OCI-LY1 (cell line): ENCODE measurements at regions not wholly inside any gene's neighbourhood (a gene's known extent, or its start where the extent isn't known, plus 50 kb on each side); places are given as distances from the start of the nearest gene placed in this dataset.

ENCODE experiments used
- H2AFZ ChIP-seq: fragments of 200-600 bp; sonication (generic), shearing (Covaris generic); 2 replicates; pipeline ENCODE4 v1.6.0; 2014; ENCODE audit warnings: antibody characterized with exemption, mild to moderate bottlenecking, low read length
- H3F3A ChIP-seq: fragments of 200-600 bp; sonication (generic), shearing (Covaris generic); 2 replicates; pipeline ENCODE4 v1.6.0; 2014; ENCODE audit warnings: mild to moderate bottlenecking, antibody characterized with exemption, low read length, moderate library complexity; ENCODE audit not compliant: insufficient read depth
- H3K27ac ChIP-seq: fragments of 200-600 bp; sonication (generic); 2 replicates; pipeline ENCODE4 v1.5.1; 2014; ENCODE audit warnings: low read length, mixed run types, mild to moderate bottlenecking, low read depth; ENCODE audit not compliant: poor library complexity, severe bottlenecking
- H3K27me3 ChIP-seq: fragments of 200-600 bp; sonication (generic); 2 replicates; pipeline ENCODE4 v1.6.0; 2014; ENCODE audit warnings: antibody characterized with exemption, mild to moderate bottlenecking, low read length, moderate library complexity; ENCODE audit not compliant: insufficient read depth
- H3K36me3 ChIP-seq: fragments of 200-600 bp; sonication (generic); 2 replicates; pipeline ENCODE4 v1.6.1; 2014; ENCODE audit warnings: mild to moderate bottlenecking, antibody characterized with exemption, low read length, moderate library complexity, mixed read lengths; ENCODE audit not compliant: insufficient read depth
- H3K4me1 ChIP-seq: fragments of 200-600 bp; sonication (generic); 2 replicates; pipeline ENCODE4 v1.5.1; 2014; ENCODE audit warnings: mild to moderate bottlenecking, low read length, moderate library complexity; ENCODE audit not compliant: insufficient read depth, severe bottlenecking
- H3K4me2 ChIP-seq: fragments of 200-600 bp; sonication (generic), shearing (Covaris generic); 2 replicates; pipeline ENCODE4 v1.6.1; 2014; ENCODE audit warnings: low read length
- H3K4me3 ChIP-seq: fragments of 200-600 bp; sonication (generic); 2 replicates; pipeline ENCODE4 v1.5.1; 2014; ENCODE audit warnings: low read length, low read depth, mild to moderate bottlenecking, mixed read lengths; ENCODE audit not compliant: poor library complexity, severe bottlenecking
- H3K79me2 ChIP-seq: fragments of 200-600 bp; shearing (Covaris generic); 2 replicates; pipeline ENCODE4 v1.6.1; 2016; ENCODE audit warnings: mixed run types, low read length, mixed read lengths; ENCODE audit not compliant: insufficient read depth
- H3K9ac ChIP-seq: fragments of 200-600 bp; sonication (generic), shearing (Covaris generic); 2 replicates; pipeline ENCODE4 v1.6.1; 2014; ENCODE audit warnings: mild to moderate bottlenecking, low read length, mixed read lengths
- H3K9me2 ChIP-seq: fragments of 200-600 bp; sonication (generic), shearing (Covaris generic); 2 replicates; pipeline ENCODE4 v1.6.1; 2014; ENCODE audit warnings: low read depth, mild to moderate bottlenecking, low read length, mixed read lengths
- H3K9me3 ChIP-seq: fragments of 200-600 bp; shearing (Covaris generic); 2 replicates; pipeline ENCODE4 v1.6.1; 2014; ENCODE audit warnings: low read length, mixed read lengths
- H4K20me1 ChIP-seq: fragments of 200-600 bp; sonication (generic), shearing (Covaris generic); 2 replicates; pipeline ENCODE4 v1.6.0; 2016; ENCODE audit warnings: mild to moderate bottlenecking, low read length; ENCODE audit not compliant: insufficient read depth
- CTCF ChIP-seq: fragments of 200-600 bp; sonication (generic), shearing (Covaris generic); IDR thresholded peaks from 2 replicates; pipeline ENCODE4 v1.5.1; 2017; ENCODE audit warnings: mild to moderate bottlenecking, antibody characterized with exemption, low read length, moderate library complexity, mixed read lengths
- EZH2 ChIP-seq: fragments of 200-600 bp; sonication (generic), shearing (Covaris generic); IDR thresholded peaks from 2 replicates; pipeline ENCODE4 v1.8.0; 2017; ENCODE audit warnings: borderline replicate concordance, mixed run types, mild to moderate bottlenecking, antibody characterized with exemption, low read length, moderate library complexity, mixed read lengths

GRCh38 chr5:124551939-124552279 lies 194.5 kb downstream of the ZNF608 start:
- TF ChIP-seq CTCF (no peak), EZH2 (no peak)
- Histone ChIP-seq H3K27me3 (no peaks in the 10 kb centered on the region), H3K9ac (no peak overlapping the region), H2AFZ (no peak overlapping the region), H3K9me3 (no peaks in the 10 kb centered on the region), H3K4me3 (no peak overlapping the region), H3K9me2 (no peaks in the 10 kb centered on the region), H3K27ac (no peak overlapping the region), H3K4me2 (no peak overlapping the region), H3K79me2 (no peaks in the 10 kb centered on the region), H3F3A (no peaks in the 10 kb centered on the region), H4K20me1 (no peaks in the 10 kb centered on the region), H3K4me1 (no peaks in the 10 kb centered on the region), H3K36me3 (no peaks in the 10 kb centered on the region)

- Histone ChIP-seq H3K36me3 (no peaks in the 10 kb centered on the region), H3K27me3 (no peaks in the 10 kb centered on the region), H3K79me2 (no peaks in the 10 kb centered on the region), H3K9ac (no peak overlapping the region), H3K9me2 (no peaks in the 10 kb centered on the region), H2AFZ (no peak overlapping the region), H3K4me1 (no peaks in the 10 kb centered on the region), H3K27ac (no peak overlapping the region), H3K9me3 (no peaks in the 10 kb centered on the region), H3K4me3 (no peak overlapping the region), H3F3A (no peaks in the 10 kb centered on the region), H3K4me2 (no peak overlapping the region), H4K20me1 (no peaks in the 10 kb centered on the region)
- TF ChIP-seq CTCF (no peak), EZH2 (no peak)
Measured at GRCh38 chr5:124550731-124551130, 195.7 kb downstream of the ZNF608 start.

- Histone ChIP-seq H3K4me3 (no peak overlapping the region), H3F3A (no peaks in the 10 kb centered on the region), H3K36me3 (no peaks in the 10 kb centered on the region), H3K9ac (no peak overlapping the region), H3K79me2 (no peaks in the 10 kb centered on the region), H3K9me3 (no peaks in the 10 kb centered on the region), H2AFZ (no peak overlapping the region), H3K9me2 (no peaks in the 10 kb centered on the region), H3K27me3 (no peaks in the 10 kb centered on the region), H3K27ac (no peak overlapping the region), H3K4me2 (no peak overlapping the region), H4K20me1 (no peaks in the 10 kb centered on the region), H3K4me1 (peaks cover 2% of the 10 kb centered on the region)
- TF ChIP-seq CTCF (no peak), EZH2 (no peak)
Measured at GRCh38 chr5:124549891-124550436, 196.5 kb downstream of the ZNF608 start.
